ENCODE measurements at regions not wholly inside any gene's neighbourhood (a gene's known extent, or its start where the extent isn't known, plus 50 kb on each side); places are given as distances from the start of the nearest gene placed in this dataset.

DNA sequence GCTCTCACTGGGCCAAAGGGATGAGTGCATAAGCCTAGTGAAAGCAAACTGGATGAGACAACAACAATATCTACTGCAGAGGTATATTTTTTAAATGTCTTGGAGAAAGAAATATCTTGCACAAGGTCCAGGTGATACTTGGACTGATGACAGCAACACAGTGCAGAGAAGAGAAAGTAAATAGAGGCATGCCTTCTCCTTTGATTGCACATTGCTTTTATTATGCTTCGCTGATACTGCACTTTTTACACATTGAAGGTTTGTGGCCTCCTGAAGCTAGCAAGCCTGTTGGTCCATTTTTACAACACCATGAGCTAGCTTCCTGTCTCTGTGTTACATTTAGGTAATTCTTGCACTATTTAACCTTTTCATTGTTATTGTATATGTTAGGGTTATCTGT, 189.0 kb upstream of the NDST3 start:
- Histone ChIP-seq H3K36me3 (ENCODE audit: insufficient read depth) (no peaks in the 10 kb centered on the region), H3K4me3 (IDR thresholded peaks at IDR 0.05; ENCODE audit: insufficient read depth, low read depth, low read length) (no peak overlapping the region), H3K79me2 (ENCODE audit: insufficient read depth, low read depth) (no peaks in the 10 kb centered on the region), H3K4me1 (ENCODE audit: low read depth, poor library complexity, severe bottlenecking) (no peaks in the 10 kb centered on the region), H4K20me1 (ENCODE audit: insufficient read depth) (no peaks in the 10 kb centered on the region), H3K27me3 (ENCODE audit: insufficient read depth, low read depth) (no peaks in the 10 kb centered on the region), H2AFZ (ENCODE audit: low read depth) (no peak overlapping the region), H3K4me2 (no peak overlapping the region), H3K27ac (no peak overlapping the region), H3K9ac (no peak overlapping the region)
- TF ChIP-seq, protein P1, sequence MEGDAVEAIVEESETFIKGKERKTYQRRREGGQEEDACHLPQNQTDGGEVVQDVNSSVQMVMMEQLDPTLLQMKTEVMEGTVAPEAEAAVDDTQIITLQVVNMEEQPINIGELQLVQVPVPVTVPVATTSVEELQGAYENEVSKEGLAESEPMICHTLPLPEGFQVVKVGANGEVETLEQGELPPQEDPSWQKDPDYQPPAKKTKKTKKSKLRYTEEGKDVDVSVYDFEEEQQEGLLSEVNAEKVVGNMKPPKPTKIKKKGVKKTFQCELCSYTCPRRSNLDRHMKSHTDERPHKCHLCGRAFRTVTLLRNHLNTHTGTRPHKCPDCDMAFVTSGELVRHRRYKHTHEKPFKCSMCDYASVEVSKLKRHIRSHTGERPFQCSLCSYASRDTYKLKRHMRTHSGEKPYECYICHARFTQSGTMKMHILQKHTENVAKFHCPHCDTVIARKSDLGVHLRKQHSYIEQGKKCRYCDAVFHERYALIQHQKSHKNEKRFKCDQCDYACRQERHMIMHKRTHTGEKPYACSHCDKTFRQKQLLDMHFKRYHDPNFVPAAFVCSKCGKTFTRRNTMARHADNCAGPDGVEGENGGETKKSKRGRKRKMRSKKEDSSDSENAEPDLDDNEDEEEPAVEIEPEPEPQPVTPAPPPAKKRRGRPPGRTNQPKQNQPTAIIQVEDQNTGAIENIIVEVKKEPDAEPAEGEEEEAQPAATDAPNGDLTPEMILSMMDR (conservative IDR thresholded peaks at IDR 0.05; ENCODE audit: low read depth, low read length): no peak

DNA sequence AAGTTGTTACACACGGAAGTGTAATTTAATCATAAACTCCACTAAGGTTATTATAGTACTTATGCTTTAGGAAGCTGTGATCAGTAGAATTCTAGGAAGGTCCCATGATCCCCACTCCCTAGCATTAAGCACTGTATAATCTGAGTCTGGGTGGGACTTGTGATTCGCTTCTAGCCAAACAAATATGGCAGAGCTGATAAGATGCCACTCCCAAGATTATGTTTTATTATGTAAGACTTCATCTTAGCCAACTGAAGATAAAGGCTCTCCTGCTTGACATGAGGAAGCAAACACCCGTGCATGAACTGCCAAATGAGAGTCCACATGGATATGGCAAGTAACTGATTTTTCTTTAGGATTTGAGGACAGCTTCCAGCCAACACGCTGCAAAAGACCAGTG, 186.4 kb upstream of the NDST3 start:
- TF ChIP-seq, protein P1 (conservative IDR thresholded peaks at IDR 0.05; ENCODE audit: low read depth, low read length): no peak
- Histone ChIP-seq H2AFZ (ENCODE audit: low read depth) (no peak overlapping the region), H3K27me3 (ENCODE audit: insufficient read depth, low read depth) (no peaks in the 10 kb centered on the region), H3K79me2 (ENCODE audit: insufficient read depth, low read depth) (no peaks in the 10 kb centered on the region), H4K20me1 (ENCODE audit: insufficient read depth) (no peaks in the 10 kb centered on the region), H3K9ac (no peak overlapping the region), H3K36me3 (ENCODE audit: insufficient read depth) (no peaks in the 10 kb centered on the region), H3K27ac (no peak overlapping the region), H3K4me1 (ENCODE audit: low read depth, poor library complexity, severe bottlenecking) (no peaks in the 10 kb centered on the region), H3K4me3 (IDR thresholded peaks at IDR 0.05; ENCODE audit: insufficient read depth, low read depth, low read length) (no peak overlapping the region), H3K4me2 (no peak overlapping the region)

DNA sequence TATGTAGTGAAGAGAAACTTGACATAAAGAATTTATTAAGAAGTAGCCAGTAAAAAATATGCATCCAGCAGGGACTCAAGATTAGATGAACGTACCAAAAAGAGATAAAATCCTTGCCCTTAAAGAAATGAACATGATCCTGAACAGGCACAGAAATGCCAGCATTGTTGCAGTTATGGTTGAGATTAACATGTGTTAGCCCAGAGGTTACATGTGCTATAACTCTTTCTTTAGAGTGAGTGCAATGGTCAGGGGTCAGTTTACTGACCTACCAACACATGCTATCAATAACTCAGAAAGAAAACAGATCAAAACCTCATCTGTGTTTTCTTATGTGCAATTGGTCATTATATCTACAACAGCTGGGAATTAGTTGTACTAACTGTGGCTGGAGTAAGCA, 166.1 kb upstream of the NDST3 start:
- Histone ChIP-seq H3K79me2 (ENCODE audit: insufficient read depth, low read depth) (no peaks in the 10 kb centered on the region), H3K4me1 (ENCODE audit: low read depth, poor library complexity, severe bottlenecking) (no peaks in the 10 kb centered on the region), H3K27me3 (ENCODE audit: insufficient read depth, low read depth) (no peaks in the 10 kb centered on the region), H3K36me3 (ENCODE audit: insufficient read depth) (no peaks in the 10 kb centered on the region), H4K20me1 (ENCODE audit: insufficient read depth) (no peaks in the 10 kb centered on the region), H3K27ac (no peak overlapping the region), H2AFZ (ENCODE audit: low read depth) (no peak overlapping the region), H3K4me3 (IDR thresholded peaks at IDR 0.05; ENCODE audit: insufficient read depth, low read depth, low read length) (no peak overlapping the region), H3K9ac (no peak overlapping the region), H3K4me2 (no peak overlapping the region)
- TF ChIP-seq, protein P1 (conservative IDR thresholded peaks at IDR 0.05; ENCODE audit: low read depth, low read length): no peak

DNA sequence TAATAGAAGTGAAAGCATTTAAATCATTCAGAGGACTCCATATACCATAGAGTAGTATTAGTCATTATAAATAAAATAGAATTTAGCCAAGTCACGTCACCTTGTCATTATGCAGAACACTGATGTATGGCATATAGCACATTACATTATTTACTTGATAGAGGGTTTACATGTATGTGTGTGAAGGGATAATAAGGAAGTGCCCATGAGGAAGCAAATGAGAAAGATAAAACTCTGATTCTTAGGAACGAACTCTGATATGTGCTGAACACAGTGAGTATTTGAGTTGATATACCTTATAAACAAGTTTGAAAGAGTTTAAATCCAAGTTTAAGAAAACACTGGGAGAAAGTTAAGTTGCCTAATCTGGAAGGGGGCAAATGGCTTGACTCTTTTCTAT, 160.5 kb upstream of the NDST3 start:
- H3K4me2 ChIP-seq: no peak overlapping the region
- H2AFZ ChIP-seq (ENCODE audit: low read depth): no peak overlapping the region

More for the DNA sequence above, 160.5 kb upstream of the NDST3 start:
- Histone ChIP-seq H3K79me2 (ENCODE audit: insufficient read depth, low read depth) (no peaks in the 10 kb centered on the region), H3K27ac (no peak overlapping the region), H3K9ac (no peak overlapping the region), H3K4me3 (IDR thresholded peaks at IDR 0.05; ENCODE audit: insufficient read depth, low read depth, low read length) (no peak overlapping the region), H4K20me1 (ENCODE audit: insufficient read depth) (no peaks in the 10 kb centered on the region), H3K27me3 (ENCODE audit: insufficient read depth, low read depth) (no peaks in the 10 kb centered on the region), H3K4me1 (ENCODE audit: low read depth, poor library complexity, severe bottlenecking) (no peaks in the 10 kb centered on the region), H3K36me3 (ENCODE audit: insufficient read depth) (no peaks in the 10 kb centered on the region)
- TF ChIP-seq, protein P1 (conservative IDR thresholded peaks at IDR 0.05; ENCODE audit: low read depth, low read length): no peak

Measured in KMS-11 (cell line).